ENCODE measurements at regions not wholly inside any gene's neighbourhood (a gene's known extent, or its start where the extent isn't known, plus 50 kb on each side); places are given as distances from the start of the nearest gene placed in this dataset.

GRCh38 chr2:64315291-64315960, 138.5 kb upstream of the LGALSL start:
- H3K27ac Mint-ChIP-seq, result peak overlapping the region in 2 of 7 donors; percentile 4 to 27
- WGBS (ENCODE audit: insufficient coverage), result 90% methylated on average over 1 of the region's 6 CpGs
- H3K36me3 Mint-ChIP-seq, result no peaks in the 10 kb centered on the region

DNA sequence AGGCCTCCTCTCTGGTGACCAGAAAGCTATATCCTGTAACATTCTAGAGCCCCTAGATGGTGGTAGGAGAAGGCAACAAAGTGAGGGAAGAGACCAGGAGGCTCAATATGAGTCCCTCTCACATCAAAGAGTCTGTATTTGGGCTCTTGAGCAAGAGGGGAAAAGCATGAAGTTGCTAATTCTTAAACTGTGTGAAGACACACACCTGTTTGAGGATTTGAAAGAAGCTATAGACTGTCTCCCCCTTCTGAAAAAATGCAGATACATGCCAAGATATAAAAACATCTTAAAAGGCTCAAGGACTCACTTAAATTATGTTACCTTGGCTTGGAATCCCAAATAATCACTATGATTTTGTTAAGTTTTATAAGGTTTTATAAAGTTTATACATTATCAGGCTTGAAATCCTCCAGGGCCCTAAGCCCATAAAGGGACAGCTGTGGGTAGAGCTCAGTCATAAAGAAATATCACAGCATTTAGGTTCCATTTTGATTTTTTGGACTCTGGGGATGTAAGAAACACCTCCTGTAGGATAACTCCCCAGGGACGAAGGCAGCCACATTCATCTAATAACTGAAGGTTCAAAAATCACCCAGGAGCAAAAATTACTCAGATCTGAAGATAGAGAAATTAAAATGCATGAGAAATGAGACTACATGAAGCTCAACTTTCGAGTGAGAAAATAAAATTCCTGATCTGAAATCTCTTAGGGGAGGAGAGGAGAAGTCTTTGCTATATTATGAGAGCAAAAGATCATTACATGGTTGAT, 136.1 kb upstream of the LGALSL start:
- peaks cover 0 to 8% (median 1%) of the 10 kb centered on the region in 3 donors for H3K27me3 Mint-ChIP-seq (ENCODE audit: low read depth in 3 of 3)
- TF ChIP-seq, protein P1, sequence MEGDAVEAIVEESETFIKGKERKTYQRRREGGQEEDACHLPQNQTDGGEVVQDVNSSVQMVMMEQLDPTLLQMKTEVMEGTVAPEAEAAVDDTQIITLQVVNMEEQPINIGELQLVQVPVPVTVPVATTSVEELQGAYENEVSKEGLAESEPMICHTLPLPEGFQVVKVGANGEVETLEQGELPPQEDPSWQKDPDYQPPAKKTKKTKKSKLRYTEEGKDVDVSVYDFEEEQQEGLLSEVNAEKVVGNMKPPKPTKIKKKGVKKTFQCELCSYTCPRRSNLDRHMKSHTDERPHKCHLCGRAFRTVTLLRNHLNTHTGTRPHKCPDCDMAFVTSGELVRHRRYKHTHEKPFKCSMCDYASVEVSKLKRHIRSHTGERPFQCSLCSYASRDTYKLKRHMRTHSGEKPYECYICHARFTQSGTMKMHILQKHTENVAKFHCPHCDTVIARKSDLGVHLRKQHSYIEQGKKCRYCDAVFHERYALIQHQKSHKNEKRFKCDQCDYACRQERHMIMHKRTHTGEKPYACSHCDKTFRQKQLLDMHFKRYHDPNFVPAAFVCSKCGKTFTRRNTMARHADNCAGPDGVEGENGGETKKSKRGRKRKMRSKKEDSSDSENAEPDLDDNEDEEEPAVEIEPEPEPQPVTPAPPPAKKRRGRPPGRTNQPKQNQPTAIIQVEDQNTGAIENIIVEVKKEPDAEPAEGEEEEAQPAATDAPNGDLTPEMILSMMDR (IDR thresholded peaks at IDR 0.05), result no peak
- no peak overlapping the region for H3K9ac ChIP-seq (ENCODE audit: insufficient read depth, low read length, poor library complexity, severe bottlenecking)
- peaks cover 0 to 4% of the 10 kb centered on the region in 2 donors for H3K9me3 ChIP-seq (replicated peaks in 1 of 2; ENCODE audit: control insufficient read depth in 1 of 2, insufficient read depth in 1 of 2, low read length in 2 of 2)
- no peak overlapping the region for H3K27ac Mint-ChIP-seq
- no peak overlapping the region for H3K4me2 ChIP-seq (replicated peaks; ENCODE audit: extremely low read depth, low read length, poor library complexity, severe bottlenecking)
- no peaks in the 10 kb centered on the region for H3K27me3 ChIP-seq (ENCODE audit: control insufficient read depth in 2 of 2, insufficient read depth in 2 of 2, low read length in 2 of 2)
- no peak for DNase-seq
- no peak overlapping the region for H2AFZ ChIP-seq (ENCODE audit: insufficient read depth, low read depth, low read length, poor library complexity, severe bottlenecking)
- 82% methylated on average over 1 of the region's 2 CpGs for WGBS (ENCODE audit: insufficient coverage)
- no peaks in the 10 kb centered on the region for H3K4me1 ChIP-seq (ENCODE audit: control insufficient read depth in 1 of 2, insufficient read depth in 2 of 2, low read length in 2 of 2)
- H3K27ac ChIP-seq (ENCODE audit: low read depth in 1 of 2, low read length in 2 of 2), result no peak overlapping the region
- no peaks in the 10 kb centered on the region for H3K79me2 ChIP-seq (ENCODE audit: insufficient read depth, low read length)
- no peak overlapping the region for H3K4me3 ChIP-seq (replicated peaks in 1 of 3; ENCODE audit: low read depth in 2 of 3, low read length in 3 of 3)
- H3K9me3 Mint-ChIP-seq, result peaks cover 0 to 3% (median 0%) of the 10 kb centered on the region in 7 donors
- H3K4me3 Mint-ChIP-seq, result no peak overlapping the region
- intact Hi-C loops (cut with micrococcal nuclease), result no loop called here
- H4K20me1 ChIP-seq (ENCODE audit: insufficient read depth, low read length), result no peaks in the 10 kb centered on the region
- H3K4me1 Mint-ChIP-seq, result peaks cover 5% of the 10 kb centered on the region
- no peaks in the 10 kb centered on the region for H3K36me3 ChIP-seq (replicated peaks in 1 of 2; ENCODE audit: control insufficient read depth in 1 of 2, insufficient read depth in 2 of 2, low read length in 2 of 2)
- H3K36me3 Mint-ChIP-seq, result no peaks in the 10 kb centered on the region

More at GRCh38 chr2:64315291-64315960, 138.5 kb upstream of the LGALSL start:
- no peaks in the 10 kb centered on the region for H3K36me3 ChIP-seq (replicated peaks in 1 of 2; ENCODE audit: control insufficient read depth in 1 of 2, insufficient read depth in 2 of 2, low read length in 2 of 2)
- no peaks in the 10 kb centered on the region for H3K9me3 Mint-ChIP-seq
- no peaks in the 10 kb centered on the region for H3K27me3 ChIP-seq (ENCODE audit: control insufficient read depth in 2 of 2, insufficient read depth in 2 of 2, low read length in 2 of 2)
- no peak overlapping the region for H3K4me3 Mint-ChIP-seq
- peaks cover 7 to 8% of the 10 kb centered on the region in 2 donors for H3K4me1 ChIP-seq (ENCODE audit: control insufficient read depth in 1 of 2, insufficient read depth in 2 of 2, low read length in 2 of 2)
- H2AFZ ChIP-seq (ENCODE audit: insufficient read depth, low read depth, low read length, poor library complexity, severe bottlenecking), result no peak overlapping the region
- intact Hi-C loops (cut with micrococcal nuclease), result no loop called here
- TF ChIP-seq, protein P1 (IDR thresholded peaks at IDR 0.05), result no peak
- no peak overlapping the region for H3K4me2 ChIP-seq (replicated peaks; ENCODE audit: extremely low read depth, low read length, poor library complexity, severe bottlenecking)
- no peak overlapping the region for H3K4me3 ChIP-seq (replicated peaks in 1 of 3; ENCODE audit: low read depth in 2 of 3, low read length in 3 of 3)
- DNase-seq, result no peak
- no peak overlapping the region for H3K9ac ChIP-seq (ENCODE audit: insufficient read depth, low read length, poor library complexity, severe bottlenecking)
- no peak overlapping the region for H3K27ac ChIP-seq (ENCODE audit: low read depth in 1 of 2, low read length in 2 of 2)
- H3K9me3 ChIP-seq (replicated peaks in 1 of 2; ENCODE audit: control insufficient read depth in 1 of 2, insufficient read depth in 1 of 2, low read length in 2 of 2), result no peaks in the 10 kb centered on the region
- no peaks in the 10 kb centered on the region for H4K20me1 ChIP-seq (ENCODE audit: insufficient read depth, low read length)
- peaks cover 0 to 8% (median 2%) of the 10 kb centered on the region in 3 donors for H3K27me3 Mint-ChIP-seq (ENCODE audit: low read depth in 3 of 3)
- no peaks in the 10 kb centered on the region for H3K79me2 ChIP-seq (ENCODE audit: insufficient read depth, low read length)
- H3K4me1 Mint-ChIP-seq, result peaks cover 21% of the 10 kb centered on the region
